CD14-positive monocyte (primary cell): ENCODE measurements at regions not wholly inside any gene's neighbourhood (a gene's known extent, or its start where the extent isn't known, plus 50 kb on each side); places are given as distances from the start of the nearest gene placed in this dataset.

Experiments used
- DNase-seq, 3 donors: peaks; one replicate each; pipeline ENCODE4 v3.0.0-alpha.2; 2011 to 2022
- H2AFZ ChIP-seq: 2 replicates; pipeline ENCODE4 v1.6.0; 2012; ENCODE audit warnings: mild to moderate bottlenecking, low read depth, low read length, inconsistent platforms; ENCODE audit not compliant: insufficient read depth, poor library complexity, severe bottlenecking
- H3K27ac ChIP-seq, 2 donors: 1 replicate in 1 of 2; 2 replicates in 1 of 2; pipeline ENCODE4 v1.5.1; 2012 to 2013; ENCODE audit warnings: low read length in 2 of 2, control low read depth in 1 of 2, inconsistent platforms in 1 of 2, low read depth in 1 of 2, mild to moderate bottlenecking in 1 of 2
- H3K27me3 ChIP-seq, 2 donors: one replicate each; pipeline versions ENCODE4 v1.6.0 to v1.6.1; 2011 to 2013; ENCODE audit warnings: low read length in 2 of 2; ENCODE audit not compliant: control insufficient read depth in 2 of 2, insufficient read depth in 2 of 2
- H3K36me3 ChIP-seq, 2 donors: replicated peaks in 1 of 2; 1 replicate in 1 of 2; 2 replicates in 1 of 2; pipeline versions ENCODE4 v1.5.1 to v1.6.1; 2012 to 2013; ENCODE audit warnings: low read length in 2 of 2, control low read depth in 1 of 2, inconsistent platforms in 1 of 2, mild to moderate bottlenecking in 1 of 2; ENCODE audit not compliant: insufficient read depth in 2 of 2, control insufficient read depth in 1 of 2
- H3K4me1 ChIP-seq, 2 donors: 1 replicate in 1 of 2; 2 replicates in 1 of 2; pipeline versions ENCODE4 v1.5.1 to v1.6.1; 2012 to 2013; ENCODE audit warnings: low read length in 2 of 2, control low read depth in 1 of 2, inconsistent platforms in 1 of 2, mild to moderate bottlenecking in 1 of 2, moderate library complexity in 1 of 2; ENCODE audit not compliant: insufficient read depth in 2 of 2, control insufficient read depth in 1 of 2
- H3K4me2 ChIP-seq: replicated peaks from 2 replicates; pipeline ENCODE3; 2012; ENCODE audit warnings: low read length, moderate library complexity, mild to moderate bottlenecking; ENCODE audit not compliant: poor library complexity, severe bottlenecking; ENCODE audit errors: extremely low read depth
- H3K4me3 ChIP-seq, 3 experiments: fragments of 200-600 bp in 1 of 3; sonication (generic) in 1 of 3; replicated peaks in 1 of 3; 1 replicate in 2 of 3; 2 replicates in 1 of 3; pipeline ENCODE4 v1.5.1; 2011 to 2013; ENCODE audit warnings: low read length in 3 of 3, mild to moderate bottlenecking in 3 of 3, control low read depth in 2 of 3, low read depth in 2 of 3, inconsistent platforms in 1 of 3, moderate library complexity in 1 of 3
- H3K79me2 ChIP-seq: 2 replicates; pipeline ENCODE4 v1.6.0; 2012; ENCODE audit warnings: mild to moderate bottlenecking, control low read depth, inconsistent platforms, low read length, moderate library complexity; ENCODE audit not compliant: insufficient read depth
- H3K9ac ChIP-seq: 2 replicates; pipeline ENCODE4 v1.6.0; 2017; ENCODE audit warnings: low read length, mild to moderate bottlenecking; ENCODE audit not compliant: insufficient read depth, poor library complexity, severe bottlenecking
- H3K9me3 ChIP-seq, 2 donors: replicated peaks in 1 of 2; 1 replicate in 1 of 2; 2 replicates in 1 of 2; pipeline versions ENCODE4 v1.5.1 to v1.6.1; 2012 to 2013; ENCODE audit warnings: low read length in 2 of 2, control low read depth in 1 of 2; ENCODE audit not compliant: control insufficient read depth in 1 of 2, insufficient read depth in 1 of 2
- H4K20me1 ChIP-seq: 2 replicates; pipeline ENCODE4 v1.6.0; 2012; ENCODE audit warnings: mild to moderate bottlenecking, low read length, control low read depth, moderate library complexity; ENCODE audit not compliant: insufficient read depth
- H3K27ac Mint-ChIP-seq, 7 donors: one replicate each; pipeline ENCODE4 v1.8.0; 2020; ENCODE audit warnings: mild to moderate bottlenecking in 7 of 7, mixed read lengths in 7 of 7, moderate library complexity in 6 of 7, inconsistent platforms in 2 of 7
- H3K27me3 Mint-ChIP-seq, 3 donors: one replicate each; pipeline ENCODE4 v1.8.0; 2021 to 2022; ENCODE audit warnings: low read depth in 3 of 3, mild to moderate bottlenecking in 3 of 3, mixed read lengths in 3 of 3, moderate library complexity in 3 of 3, inconsistent platforms in 1 of 3
- H3K36me3 Mint-ChIP-seq, 2 donors: one replicate each; pipeline ENCODE4 v1.8.0; 2020; ENCODE audit warnings: mixed read lengths in 2 of 2, inconsistent platforms in 1 of 2, mild to moderate bottlenecking in 1 of 2
- H3K4me1 Mint-ChIP-seq: one replicate; pipeline ENCODE4 v1.8.0; 2020; ENCODE audit warnings: mild to moderate bottlenecking, mixed read lengths
- H3K4me3 Mint-ChIP-seq, 2 donors: one replicate each; pipeline ENCODE4 v1.8.0; 2020; ENCODE audit warnings: mild to moderate bottlenecking in 2 of 2, mixed read lengths in 2 of 2, moderate library complexity in 1 of 2
- H3K9me3 Mint-ChIP-seq, 7 donors: one replicate each; pipeline ENCODE4 v1.8.0; 2020 to 2022; ENCODE audit warnings: mixed read lengths in 7 of 7, mild to moderate bottlenecking in 6 of 7, moderate library complexity in 6 of 7, inconsistent platforms in 2 of 7
- WGBS: methylation state at CpG from one replicate; pipeline ENCODE4 v1.1.5; 2013; ENCODE audit warnings: missing lambda C conversion rate; ENCODE audit not compliant: insufficient coverage; 5-methylcytosine and 5-hydroxymethylcytosine counted together
- intact Hi-C, 2 donors: fragments of 100-400 bp; cut with micrococcal nuclease; formaldehyde crosslinking; loops; one replicate each; pipeline versions ENCODE4 v1.15.0 to v1.15.1; 2023
- TF ChIP-seq, protein P1 (sequence below): fragments of 200-600 bp; IDR thresholded peaks from one replicate; pipeline ENCODE4 v1.8.0; 2022; ENCODE audit warnings: antibody characterized with exemption, mild to moderate bottlenecking

DNA sequence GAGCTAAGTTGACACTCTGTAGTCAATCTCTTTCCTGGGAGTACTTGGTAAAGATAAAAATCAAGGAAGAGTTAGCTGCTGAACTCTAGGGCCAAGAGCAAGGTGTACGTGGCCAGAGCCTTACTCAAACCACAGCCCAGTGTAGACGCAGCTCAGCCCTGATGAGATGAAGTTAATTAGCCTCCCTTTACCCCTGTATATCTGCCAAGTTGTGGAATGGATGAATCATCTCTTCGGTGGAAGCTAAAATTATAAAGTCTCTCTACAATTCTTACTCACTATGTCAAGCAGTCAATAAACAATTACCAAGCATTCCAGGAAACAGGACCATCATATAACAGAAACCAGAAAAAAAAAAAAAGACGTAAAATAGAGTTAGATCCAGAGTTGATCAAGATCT lies 146.9 kb upstream of the UFM1 start:
- H3K27me3 Mint-ChIP-seq = peaks cover 0 to 7% (median 0%) of the 10 kb centered on the region in 3 donors
- no peak overlapping the region for H3K4me3 ChIP-seq
- no peaks in the 10 kb centered on the region for H3K36me3 Mint-ChIP-seq
- H3K4me2 ChIP-seq = no peak overlapping the region
- no peaks in the 10 kb centered on the region for H3K4me1 ChIP-seq
- H3K4me3 Mint-ChIP-seq = no peak overlapping the region
- no CpG with 5 or more reads among the region's 4 CpGs for WGBS
- H3K27ac ChIP-seq = no peak overlapping the region
- H3K79me2 ChIP-seq = no peaks in the 10 kb centered on the region
- TF ChIP-seq, protein P1, sequence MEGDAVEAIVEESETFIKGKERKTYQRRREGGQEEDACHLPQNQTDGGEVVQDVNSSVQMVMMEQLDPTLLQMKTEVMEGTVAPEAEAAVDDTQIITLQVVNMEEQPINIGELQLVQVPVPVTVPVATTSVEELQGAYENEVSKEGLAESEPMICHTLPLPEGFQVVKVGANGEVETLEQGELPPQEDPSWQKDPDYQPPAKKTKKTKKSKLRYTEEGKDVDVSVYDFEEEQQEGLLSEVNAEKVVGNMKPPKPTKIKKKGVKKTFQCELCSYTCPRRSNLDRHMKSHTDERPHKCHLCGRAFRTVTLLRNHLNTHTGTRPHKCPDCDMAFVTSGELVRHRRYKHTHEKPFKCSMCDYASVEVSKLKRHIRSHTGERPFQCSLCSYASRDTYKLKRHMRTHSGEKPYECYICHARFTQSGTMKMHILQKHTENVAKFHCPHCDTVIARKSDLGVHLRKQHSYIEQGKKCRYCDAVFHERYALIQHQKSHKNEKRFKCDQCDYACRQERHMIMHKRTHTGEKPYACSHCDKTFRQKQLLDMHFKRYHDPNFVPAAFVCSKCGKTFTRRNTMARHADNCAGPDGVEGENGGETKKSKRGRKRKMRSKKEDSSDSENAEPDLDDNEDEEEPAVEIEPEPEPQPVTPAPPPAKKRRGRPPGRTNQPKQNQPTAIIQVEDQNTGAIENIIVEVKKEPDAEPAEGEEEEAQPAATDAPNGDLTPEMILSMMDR = no peak
- H2AFZ ChIP-seq = no peak overlapping the region
- no peak overlapping the region for H3K9ac ChIP-seq
- intact Hi-C loops = no loop called here
- H3K9me3 Mint-ChIP-seq = peaks cover 0 to 4% (median 1%) of the 10 kb centered on the region in 7 donors
- no peak for DNase-seq
- H3K9me3 ChIP-seq = no peaks in the 10 kb centered on the region
- H3K27ac Mint-ChIP-seq = no peak overlapping the region
- no peaks in the 10 kb centered on the region for H4K20me1 ChIP-seq
- no peaks in the 10 kb centered on the region for H3K4me1 Mint-ChIP-seq
- no peaks in the 10 kb centered on the region for H3K36me3 ChIP-seq
- H3K27me3 ChIP-seq = no peaks in the 10 kb centered on the region

DNA sequence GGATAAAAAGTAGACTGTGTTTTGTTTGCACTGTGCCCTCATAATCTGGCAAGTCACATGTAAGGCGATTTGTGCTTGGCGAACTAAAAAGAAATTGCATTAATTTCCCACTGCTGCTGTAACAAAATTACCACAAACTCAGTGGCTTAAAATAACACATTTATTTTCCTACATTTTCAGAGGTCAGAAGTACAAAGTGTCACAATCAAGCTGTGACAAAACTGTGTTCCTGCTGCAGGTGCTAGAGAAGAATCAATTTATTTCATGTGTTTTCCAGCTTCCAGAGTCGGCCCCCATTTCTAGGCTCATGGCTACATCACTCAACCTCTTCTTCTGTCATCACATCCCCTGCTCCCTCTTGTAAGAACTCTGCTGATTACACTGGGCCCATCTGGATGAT lies 158.6 kb upstream of the UFM1 start:
- Histone ChIP-seq H3K36me3 (no peaks in the 10 kb centered on the region), H3K4me1 (no peaks in the 10 kb centered on the region), H3K27ac (no peak overlapping the region), H3K4me2 (no peak overlapping the region), H3K4me3 (no peak overlapping the region), H3K27me3 (no peaks in the 10 kb centered on the region), H3K9ac (no peak overlapping the region), H2AFZ (no peak overlapping the region), H3K79me2 (no peaks in the 10 kb centered on the region), H3K9me3 (peaks cover 0 to 4% of the 10 kb centered on the region in 2 donors), H4K20me1 (no peaks in the 10 kb centered on the region)
- TF ChIP-seq, protein P1 = no peak
- DNase-seq = no peak
- Mint-ChIP-seq H3K36me3 (no peaks in the 10 kb centered on the region), H3K4me1 (no peaks in the 10 kb centered on the region), H3K27ac (no peak overlapping the region), H3K27me3 (peaks cover 0 to 1% (median 0%) of the 10 kb centered on the region in 3 donors), H3K4me3 (no peak overlapping the region), H3K9me3 (peaks cover 0 to 6% (median 2%) of the 10 kb centered on the region in 7 donors)
- intact Hi-C loops = no loop called here
- WGBS = 100% methylated on average over 2 of the region's 3 CpGs
